Progenitor cell of endocrine pancreas (in vitro differentiated cells): ENCODE measurements at regions not wholly inside any gene's neighbourhood (a gene's known extent, or its start where the extent isn't known, plus 50 kb on each side); places are given as distances from the start of the nearest gene placed in this dataset.

Source experiments
- DNase-seq: peaks from one replicate; pipeline ENCODE4 v3.0.0; 2021; ENCODE audit warnings: low spot score; ENCODE audit not compliant: unreplicated experiment
- H3K27ac Mint-ChIP-seq: 2 replicates; pipeline ENCODE4 v1.8.0; 2021; ENCODE audit warnings: mild to moderate bottlenecking, moderate library complexity, mixed read lengths
- H3K27me3 Mint-ChIP-seq: 2 replicates; pipeline ENCODE4 v1.8.0; 2021; ENCODE audit warnings: mixed read lengths
- H3K36me3 Mint-ChIP-seq: 2 replicates; pipeline ENCODE4 v1.8.0; 2022; ENCODE audit warnings: mixed read lengths; ENCODE audit not compliant: insufficient read depth
- H3K4me1 Mint-ChIP-seq: 2 replicates; pipeline ENCODE4 v1.8.0; 2021; ENCODE audit warnings: low read depth, mixed read lengths
- H3K4me3 Mint-ChIP-seq: 2 replicates; pipeline ENCODE4 v1.8.0; 2021; ENCODE audit warnings: low read depth, mild to moderate bottlenecking, moderate library complexity, mixed read lengths
- H3K9me3 Mint-ChIP-seq: 2 replicates; pipeline ENCODE4 v1.8.0; 2021; ENCODE audit warnings: low read depth, mixed read lengths
- TF ChIP-seq, protein P1 (sequence below): fragments of 200-600 bp; sonication (generic); IDR thresholded peaks from one replicate; pipeline ENCODE4 v1.5.0; 2021; ENCODE audit warnings: antibody characterized with exemption, mild to moderate bottlenecking; ENCODE audit not compliant: unreplicated experiment

DNA sequence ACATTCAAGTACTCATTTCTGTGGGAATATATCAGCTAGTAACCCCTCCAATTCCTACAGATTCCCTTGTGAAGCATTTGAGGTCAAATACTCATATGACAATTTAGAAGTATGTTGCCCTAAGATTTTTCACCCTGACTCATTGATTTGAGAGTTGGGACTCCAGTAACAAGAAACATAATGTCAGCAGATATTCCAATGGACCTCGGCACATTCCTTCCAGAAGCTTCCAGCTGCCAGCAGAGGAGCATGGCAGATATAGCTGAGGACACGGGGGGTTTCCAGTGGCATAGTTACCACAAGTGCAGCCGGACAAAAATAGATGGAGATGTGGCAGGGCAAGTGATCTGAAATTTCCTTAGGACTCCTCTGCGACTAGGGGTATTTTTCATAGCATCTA, 101.9 kb upstream of the ARHGAP28 start:
- H3K4me3 Mint-ChIP-seq, result no peak overlapping the region
- H3K27ac Mint-ChIP-seq, result no peak overlapping the region
- H3K36me3 Mint-ChIP-seq, result no peaks in the 10 kb centered on the region
- DNase-seq, result no peak
- TF ChIP-seq, protein P1, sequence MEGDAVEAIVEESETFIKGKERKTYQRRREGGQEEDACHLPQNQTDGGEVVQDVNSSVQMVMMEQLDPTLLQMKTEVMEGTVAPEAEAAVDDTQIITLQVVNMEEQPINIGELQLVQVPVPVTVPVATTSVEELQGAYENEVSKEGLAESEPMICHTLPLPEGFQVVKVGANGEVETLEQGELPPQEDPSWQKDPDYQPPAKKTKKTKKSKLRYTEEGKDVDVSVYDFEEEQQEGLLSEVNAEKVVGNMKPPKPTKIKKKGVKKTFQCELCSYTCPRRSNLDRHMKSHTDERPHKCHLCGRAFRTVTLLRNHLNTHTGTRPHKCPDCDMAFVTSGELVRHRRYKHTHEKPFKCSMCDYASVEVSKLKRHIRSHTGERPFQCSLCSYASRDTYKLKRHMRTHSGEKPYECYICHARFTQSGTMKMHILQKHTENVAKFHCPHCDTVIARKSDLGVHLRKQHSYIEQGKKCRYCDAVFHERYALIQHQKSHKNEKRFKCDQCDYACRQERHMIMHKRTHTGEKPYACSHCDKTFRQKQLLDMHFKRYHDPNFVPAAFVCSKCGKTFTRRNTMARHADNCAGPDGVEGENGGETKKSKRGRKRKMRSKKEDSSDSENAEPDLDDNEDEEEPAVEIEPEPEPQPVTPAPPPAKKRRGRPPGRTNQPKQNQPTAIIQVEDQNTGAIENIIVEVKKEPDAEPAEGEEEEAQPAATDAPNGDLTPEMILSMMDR, result no peak
- peaks cover 11% of the 10 kb centered on the region for H3K4me1 Mint-ChIP-seq
- peaks cover 3% of the 10 kb centered on the region for H3K27me3 Mint-ChIP-seq
- peaks cover 6% of the 10 kb centered on the region for H3K9me3 Mint-ChIP-seq

DNA sequence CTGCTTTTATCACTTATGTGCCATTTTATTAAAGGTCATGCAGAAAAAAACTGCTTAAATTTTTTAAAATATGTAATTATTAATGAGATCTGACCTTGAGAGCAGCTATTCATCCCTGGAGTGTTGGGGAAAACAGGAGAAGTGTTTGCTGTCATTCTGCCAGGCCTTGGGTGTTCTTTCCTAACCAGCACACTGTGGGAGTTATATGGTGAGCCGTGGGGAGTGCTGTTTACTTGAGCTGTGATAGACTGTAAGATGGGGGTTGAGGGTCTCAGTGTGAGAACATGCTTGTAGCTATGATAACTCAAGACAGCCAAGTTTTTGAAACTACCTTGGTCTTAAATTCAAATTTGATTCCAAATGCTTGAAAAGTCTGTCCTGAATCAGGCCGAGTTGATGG, 101.3 kb upstream of the ARHGAP28 start:
- Mint-ChIP-seq H3K4me3 (no peak overlapping the region), H3K9me3 (peaks cover 6% of the 10 kb centered on the region), H3K36me3 (no peaks in the 10 kb centered on the region), H3K27me3 (peaks cover 2% of the 10 kb centered on the region), H3K27ac (no peak overlapping the region), H3K4me1 (peaks cover 11% of the 10 kb centered on the region)
- DNase-seq, result no peak
- TF ChIP-seq, protein P1, result no peak

DNA sequence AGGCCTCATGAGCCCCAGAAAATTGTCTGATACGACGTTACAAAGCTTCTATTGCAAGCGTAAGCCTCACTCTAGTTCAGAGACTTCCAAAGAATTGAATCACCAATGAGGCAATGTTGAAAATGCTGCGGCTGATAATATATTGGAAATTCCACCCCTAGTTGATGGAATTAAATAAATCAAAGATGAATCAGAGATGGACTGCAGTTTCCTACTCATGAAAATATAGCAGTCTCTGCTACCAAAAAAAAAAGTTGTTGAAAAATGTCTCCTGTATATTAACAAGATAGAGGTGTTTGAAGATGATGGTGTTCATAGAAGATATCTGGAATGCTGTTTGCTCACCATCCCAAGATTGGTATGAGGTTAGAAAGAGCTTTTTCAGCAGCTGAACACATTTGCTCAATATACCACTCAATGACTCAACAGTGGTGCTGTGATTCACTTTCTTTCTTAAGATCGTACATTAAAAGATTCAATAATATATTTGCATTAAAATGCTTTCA, 99.8 kb upstream of the ARHGAP28 start:
- no peak overlapping the region for H3K27ac Mint-ChIP-seq
- TF ChIP-seq, protein P1, result no peak

DNA sequence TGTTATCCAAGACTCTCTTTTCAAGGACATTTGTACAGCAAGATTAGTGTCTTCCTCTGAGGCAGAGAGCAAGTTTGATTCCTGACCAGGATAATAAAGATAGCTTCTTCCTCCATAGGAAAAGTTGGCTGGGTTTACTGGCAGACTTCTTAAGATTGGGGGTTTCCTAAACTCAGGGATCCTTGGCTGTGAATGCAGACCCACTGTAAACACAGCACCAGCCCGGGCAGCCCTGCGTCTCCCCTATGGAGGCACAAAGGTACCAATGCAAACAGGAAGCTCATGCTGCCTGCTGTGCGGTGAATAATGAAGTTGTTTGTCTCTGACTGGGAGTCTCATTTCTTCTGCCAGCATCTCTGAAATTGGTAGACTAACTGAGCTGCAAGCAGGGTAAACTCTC, 96.2 kb upstream of the ARHGAP28 start:
- H3K36me3 Mint-ChIP-seq, result no peaks in the 10 kb centered on the region
- H3K9me3 Mint-ChIP-seq, result peaks cover 6% of the 10 kb centered on the region
- no peak overlapping the region for H3K4me3 Mint-ChIP-seq
- H3K27me3 Mint-ChIP-seq, result no peaks in the 10 kb centered on the region
- DNase-seq, result no peak
- no peak overlapping the region for H3K27ac Mint-ChIP-seq
- no peaks in the 10 kb centered on the region for H3K4me1 Mint-ChIP-seq
- TF ChIP-seq, protein P1, result no peak

More for the DNA sequence above, 99.8 kb upstream of the ARHGAP28 start:
- Mint-ChIP-seq H3K4me3 (no peak overlapping the region), H3K27me3 (no peaks in the 10 kb centered on the region), H3K36me3 (no peaks in the 10 kb centered on the region), H3K9me3 (peaks cover 6% of the 10 kb centered on the region), H3K4me1 (peaks cover 6% of the 10 kb centered on the region)
- DNase-seq, result no peak

DNA sequence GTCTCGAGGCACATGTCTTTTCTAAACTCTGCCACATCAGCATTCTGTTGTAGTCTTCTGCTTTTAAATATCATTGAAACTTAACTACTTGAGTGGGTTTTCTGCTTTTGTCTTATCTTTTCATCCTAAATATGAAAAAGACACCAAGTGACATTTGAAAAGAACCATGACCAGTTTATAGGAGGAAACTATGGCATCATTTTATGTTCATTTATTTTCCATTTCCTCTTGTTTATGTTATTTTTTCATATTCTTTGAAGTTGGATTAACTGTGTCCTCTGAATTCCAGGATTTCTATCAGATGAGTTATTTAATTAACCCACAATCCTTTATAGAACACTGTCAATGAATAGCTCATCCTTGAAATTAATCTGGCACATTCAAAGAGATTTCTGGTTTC, 93.4 kb upstream of the ARHGAP28 start:
- no peak overlapping the region for H3K4me3 Mint-ChIP-seq
- peaks cover 6% of the 10 kb centered on the region for H3K9me3 Mint-ChIP-seq
- no peak for DNase-seq
- TF ChIP-seq, protein P1, result no peak
- H3K27me3 Mint-ChIP-seq, result no peaks in the 10 kb centered on the region
- H3K4me1 Mint-ChIP-seq, result no peaks in the 10 kb centered on the region
- no peaks in the 10 kb centered on the region for H3K36me3 Mint-ChIP-seq
- H3K27ac Mint-ChIP-seq, result no peak overlapping the region
